ENCODE measurements at regions not wholly inside any gene's neighbourhood (a gene's known extent, or its start where the extent isn't known, plus 50 kb on each side); places are given as distances from the start of the nearest gene placed in this dataset.

GRCh38 chr7:115475761-115476385 lies 554.0 kb downstream of the MDFIC start:
- peak; percentile 43 for DNase-seq (ENCODE audit: low spot score)

- no peak for DNase-seq (ENCODE audit: low spot score)
Measured at GRCh38 chr7:115475206-115475605, 553.3 kb downstream of the MDFIC start.

- no peak for DNase-seq (ENCODE audit: low spot score)
Measured at GRCh38 chr7:115474137-115474536, 552.2 kb downstream of the MDFIC start.

DNA sequence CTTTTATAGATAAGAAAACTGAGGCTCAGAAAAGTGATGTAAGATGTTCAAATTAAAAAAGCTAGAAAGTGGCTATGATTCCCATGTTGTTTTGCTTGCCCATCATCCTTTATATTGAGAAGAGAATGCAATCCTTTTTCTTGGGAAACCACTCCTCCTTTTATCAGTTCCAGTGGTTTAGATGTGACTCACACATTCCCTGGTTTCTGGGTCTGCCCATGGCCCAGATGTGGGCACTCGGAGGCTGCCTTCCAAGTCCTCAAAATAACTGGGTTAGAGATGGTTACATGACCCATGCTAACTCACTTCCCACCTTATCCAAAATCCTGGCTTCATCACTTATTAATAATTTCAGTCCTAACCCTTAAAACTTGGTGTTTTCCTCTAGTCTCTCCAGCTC lies 550.0 kb downstream of the MDFIC start:
- DNase-seq (ENCODE audit: low spot score): no peak

- DNase-seq (ENCODE audit: low spot score): no peak
Measured at GRCh38 chr7:115462301-115463015, 540.6 kb downstream of the MDFIC start.

DNA sequence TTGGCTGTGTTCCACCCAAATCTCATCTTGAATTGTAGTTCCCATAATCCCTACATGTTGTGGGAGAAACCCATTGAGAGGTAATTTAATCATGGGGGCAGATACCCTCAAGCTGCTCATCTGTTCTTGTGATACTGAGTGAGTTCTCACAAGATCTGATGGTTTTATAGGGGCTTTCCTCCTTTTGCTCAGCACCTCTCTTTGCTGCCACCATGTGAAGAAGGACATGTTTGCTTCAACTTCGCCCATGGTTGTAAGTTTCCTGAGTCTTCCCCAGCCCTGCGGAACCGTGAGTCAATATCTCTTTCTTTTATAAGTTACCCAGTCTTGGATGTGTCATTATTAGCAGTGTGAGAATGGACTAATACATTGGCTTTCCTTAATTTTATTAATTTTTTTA lies 527.8 kb downstream of the MDFIC start:
- DNase-seq (ENCODE audit: low spot score): no peak

GRCh38 chr7:115447495-115447894 lies 525.6 kb downstream of the MDFIC start:
- DNase-seq (ENCODE audit: low spot score): peak; percentile 61

DNA sequence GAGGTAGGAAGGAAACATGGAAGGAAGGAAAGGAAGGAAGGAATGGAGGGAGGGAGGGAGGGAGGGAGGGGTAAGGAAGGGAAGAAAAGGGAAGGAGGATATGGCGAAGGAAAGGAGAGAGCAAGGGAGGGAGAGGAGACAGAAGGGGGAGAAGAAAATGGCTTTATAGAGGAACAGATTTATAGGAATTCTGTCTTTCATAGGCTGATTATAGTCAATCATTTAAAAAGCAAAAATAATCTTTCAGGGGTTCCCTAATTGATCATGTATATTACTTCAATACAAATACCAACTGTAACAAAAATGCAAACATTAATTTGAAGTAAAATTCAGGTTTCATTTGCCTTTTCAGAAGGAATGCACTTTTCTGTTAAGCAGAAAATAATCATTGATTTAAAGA lies 519.1 kb downstream of the MDFIC start:
- DNase-seq (ENCODE audit: low spot score): no peak

- no peak for DNase-seq (ENCODE audit: low spot score)
Measured at GRCh38 chr7:115435178-115435577, 513.3 kb downstream of the MDFIC start.

DNA sequence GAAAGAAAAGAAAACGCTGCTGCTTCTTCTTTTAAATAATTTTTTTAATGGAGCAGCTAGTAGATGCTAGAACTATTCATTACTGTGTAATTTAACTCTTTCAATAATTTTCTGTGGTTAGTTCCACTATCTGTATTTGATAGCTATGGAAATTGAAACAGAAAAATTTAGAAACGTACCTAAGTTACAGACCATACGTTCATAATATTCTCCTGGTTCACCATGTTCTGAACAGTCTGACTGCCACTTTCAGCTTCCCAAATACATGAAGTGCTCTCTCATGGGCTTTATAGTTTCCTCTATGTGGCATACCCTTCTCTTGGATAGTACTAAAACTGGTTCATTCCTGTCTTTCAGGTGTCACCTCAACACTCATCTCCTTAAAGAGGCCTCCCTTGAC lies 508.0 kb downstream of the MDFIC start:
- DNase-seq (ENCODE audit: low spot score): no peak

GRCh38 chr7:115417662-115418061 lies 495.8 kb downstream of the MDFIC start:
- no peak for DNase-seq (ENCODE audit: low spot score)

GRCh38 chr7:115410972-115411686 lies 489.2 kb downstream of the MDFIC start:
- DNase-seq (ENCODE audit: low spot score): no peak

- DNase-seq (ENCODE audit: low spot score): no peak
Measured at GRCh38 chr7:115410434-115410820, 488.5 kb downstream of the MDFIC start.

DNA sequence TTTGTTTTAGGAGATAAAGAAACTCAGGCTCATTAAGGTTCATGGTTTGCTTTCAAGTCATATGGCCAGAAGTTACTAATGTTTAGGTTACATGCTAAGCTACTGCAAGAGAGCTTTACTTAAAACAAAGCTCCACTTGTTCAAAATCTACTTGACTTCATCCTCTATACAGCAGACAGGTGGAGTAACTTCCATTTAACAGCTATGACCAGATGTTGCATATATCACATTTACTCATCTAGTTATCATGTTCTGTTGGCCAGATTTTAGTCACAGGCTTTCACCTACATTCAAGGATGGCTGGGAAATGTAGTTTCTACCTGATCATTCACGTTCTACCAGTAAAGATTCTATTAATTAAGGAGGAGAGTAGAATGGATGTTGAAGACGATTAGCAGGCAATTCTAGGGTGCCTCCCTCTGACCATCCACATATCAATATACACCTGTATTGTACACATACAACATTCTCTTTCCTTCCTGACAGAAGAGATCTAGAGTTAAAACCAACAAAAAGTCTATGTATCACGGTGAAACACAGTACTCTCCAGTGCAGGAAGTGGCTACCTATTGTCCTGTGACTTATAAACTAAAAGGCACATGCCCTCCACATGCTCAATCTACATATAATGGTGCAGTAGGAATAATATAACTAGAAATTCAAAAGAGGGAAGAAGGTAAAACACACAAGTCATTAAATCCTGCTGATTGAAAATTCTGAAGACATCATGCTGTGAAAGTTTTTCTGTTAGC lies 488.0 kb downstream of the MDFIC start:
- no peak for DNase-seq (ENCODE audit: low spot score)

DNA sequence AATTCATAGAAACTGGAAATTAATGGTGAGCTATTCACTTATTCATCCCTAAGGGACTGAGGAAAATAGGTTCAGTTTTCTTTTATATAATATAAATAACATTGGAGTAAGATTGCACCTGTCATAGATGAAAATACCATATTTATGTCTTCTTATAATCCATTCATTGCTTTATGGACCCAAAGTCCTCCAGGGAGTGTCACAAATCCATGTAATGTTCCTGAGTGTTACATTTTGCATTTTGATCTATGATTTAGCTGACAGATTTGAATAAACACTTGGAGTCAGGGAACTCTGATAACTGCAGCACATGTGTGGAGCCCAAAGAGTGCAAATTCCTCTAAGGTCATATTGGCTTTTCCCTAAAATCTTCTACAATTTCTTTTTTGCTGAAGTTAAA lies 484.3 kb downstream of the MDFIC start:
- DNase-seq (ENCODE audit: low spot score): no peak

DNA sequence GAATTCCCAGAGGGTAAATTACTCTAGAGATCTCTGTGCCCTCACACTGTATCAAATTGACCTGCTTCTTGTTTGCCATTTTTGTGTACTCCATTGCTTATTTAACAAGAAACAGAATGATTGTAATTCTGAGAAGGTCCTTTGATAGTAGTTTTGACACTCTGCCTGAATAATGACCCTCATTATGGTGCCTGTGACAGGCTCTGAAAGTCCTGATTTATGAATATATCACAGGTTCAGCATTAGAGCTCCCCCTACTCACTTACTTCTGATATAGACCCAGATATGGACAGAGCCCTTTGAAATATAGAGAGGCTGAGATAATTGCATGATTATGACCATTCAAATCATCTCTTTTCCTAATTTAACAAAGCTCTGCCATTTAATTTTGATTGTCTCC lies 465.2 kb downstream of the MDFIC start:
- no peak for DNase-seq (ENCODE audit: low spot score)

GRCh38 chr7:115379321-115379720 lies 457.4 kb downstream of the MDFIC start:
- no peak for DNase-seq (ENCODE audit: low spot score)

DNA sequence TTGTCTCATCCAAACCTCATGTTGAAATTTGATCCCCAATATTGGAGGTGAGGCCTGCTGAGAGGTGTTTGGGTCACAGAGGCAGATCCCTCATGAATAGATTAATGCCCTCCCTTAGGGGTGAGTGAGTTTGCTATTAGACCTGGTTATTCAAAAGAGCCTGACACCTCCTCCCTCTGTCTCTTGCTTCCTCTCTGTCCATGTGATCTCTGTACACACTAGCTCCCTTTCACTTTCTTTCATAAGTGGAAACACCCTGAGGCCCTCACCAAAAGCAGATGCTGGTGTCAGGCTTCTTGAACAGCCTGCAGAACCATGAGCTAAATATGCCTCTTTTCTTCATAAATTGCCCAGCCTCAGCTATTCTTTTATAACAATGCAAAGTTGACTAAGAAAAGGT lies 447.1 kb downstream of the MDFIC start:
- no peak for DNase-seq (ENCODE audit: low spot score)

DNA sequence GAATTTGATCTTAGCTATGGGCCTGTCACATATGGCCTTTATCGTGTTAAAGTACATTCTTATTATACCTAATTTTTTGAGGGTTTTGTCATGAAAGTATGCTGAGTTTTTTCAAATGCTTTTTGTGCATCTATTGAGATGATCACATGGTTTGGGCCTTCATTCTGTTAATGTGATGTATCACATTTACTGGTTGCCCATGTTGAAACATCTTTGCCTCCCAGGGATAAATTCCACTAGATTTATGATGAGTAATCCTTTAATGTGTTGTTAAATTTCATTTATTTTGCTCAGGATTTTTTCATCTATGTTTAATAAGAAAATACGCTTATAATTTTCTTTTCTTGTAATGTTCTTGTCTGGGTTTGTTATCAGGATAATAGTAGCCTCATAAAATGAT lies 442.0 kb downstream of the MDFIC start:
- no peak for DNase-seq (ENCODE audit: low spot score)

DNA sequence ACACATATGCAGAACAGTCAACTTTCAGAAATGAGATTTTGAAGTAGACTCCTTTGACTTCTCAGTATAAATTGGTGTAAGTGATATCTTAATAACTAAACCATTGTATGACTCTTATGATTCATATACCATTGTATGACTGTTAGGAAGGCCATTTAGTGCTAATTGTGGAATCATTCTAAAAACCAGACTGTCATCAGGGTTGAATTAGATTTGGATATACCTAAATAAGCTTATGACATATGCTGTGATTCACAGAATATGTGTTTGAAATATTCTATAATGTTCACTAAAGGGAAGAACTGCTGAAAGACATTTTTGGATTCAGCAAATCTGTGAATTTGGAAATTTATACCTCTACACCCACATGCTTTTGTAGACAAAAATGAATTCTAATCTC lies 438.1 kb downstream of the MDFIC start:
- DNase-seq (ENCODE audit: low spot score): no peak

- no peak for DNase-seq (ENCODE audit: low spot score)
Measured at GRCh38 chr7:115359119-115359518, 437.2 kb downstream of the MDFIC start.

GRCh38 chr7:115357703-115357999 lies 435.8 kb downstream of the MDFIC start:
- no peak for DNase-seq (ENCODE audit: low spot score)

All from HT-29 (cell line).